ENCODE measurements at regions not wholly inside any gene's neighbourhood (a gene's known extent, or its start where the extent isn't known, plus 50 kb on each side); places are given as distances from the start of the nearest gene placed in this dataset.

GRCh38 chr4:157689476-157689875, 468.9 kb downstream of the GRIA2 start:
- TF ChIP-seq YY1 (tag by site-specific recombination; IDR thresholded peaks at IDR 0.05): no peak
- no peak for TF ChIP-seq CTCF (tag by site-specific recombination; IDR thresholded peaks at IDR 0.05)
- TF ChIP-seq ZNF48 (tag by site-specific recombination; IDR thresholded peaks at IDR 0.05): no peak
